HG03135 (cell line): ENCODE measurements at regions not wholly inside any gene's neighbourhood (a gene's known extent, or its start where the extent isn't known, plus 50 kb on each side); places are given as distances from the start of the nearest gene placed in this dataset.

Experiments
- ATAC-seq: cut with Tn5 transposase; IDR thresholded peaks from one replicate; pipeline ENCODE4 v1.9.1; 2021; ENCODE audit warnings: mild to moderate bottlenecking, moderate library complexity; ENCODE audit not compliant: unreplicated experiment

GRCh38 chr9:80596579-80596978 lies 1024.8 kb downstream of the TLE4 start:
- no peak for ATAC-seq

- no peak for ATAC-seq
Measured at GRCh38 chr9:80595192-80595591, 1023.4 kb downstream of the TLE4 start.

- ATAC-seq: no peak
Measured at GRCh38 chr9:80592413-80592812, 1020.6 kb downstream of the TLE4 start.

- no peak for ATAC-seq
Measured at GRCh38 chr9:80586786-80587330, 1015.1 kb downstream of the TLE4 start.

GRCh38 chr9:80571953-80572352 lies 1000.2 kb downstream of the TLE4 start:
- no peak for ATAC-seq

- no peak for ATAC-seq
Measured at GRCh38 chr9:80569236-80569635, 997.5 kb downstream of the TLE4 start.

- ATAC-seq: no peak
Measured at GRCh38 chr9:80561526-80561925, 989.8 kb downstream of the TLE4 start.

- no peak for ATAC-seq
Measured at GRCh38 chr9:80560976-80561375, 989.2 kb downstream of the TLE4 start.

- ATAC-seq: no peak
Measured at GRCh38 chr9:80557256-80557655, 985.5 kb downstream of the TLE4 start.

GRCh38 chr9:80556631-80557030 lies 984.9 kb downstream of the TLE4 start:
- ATAC-seq: no peak

- no peak for ATAC-seq
Measured at GRCh38 chr9:80555782-80556325, 984.1 kb downstream of the TLE4 start.

GRCh38 chr9:80554856-80555255 lies 983.1 kb downstream of the TLE4 start:
- ATAC-seq: no peak

- no peak for ATAC-seq
Measured at GRCh38 chr9:80554301-80554700, 982.5 kb downstream of the TLE4 start.

GRCh38 chr9:80552931-80553330 lies 981.2 kb downstream of the TLE4 start:
- no peak for ATAC-seq

GRCh38 chr9:80550181-80550580 lies 978.4 kb downstream of the TLE4 start:
- no peak for ATAC-seq

- ATAC-seq: no peak
Measured at GRCh38 chr9:80547613-80548012, 975.8 kb downstream of the TLE4 start.

GRCh38 chr9:80540387-80540786 lies 968.6 kb downstream of the TLE4 start:
- ATAC-seq: no peak

- no peak for ATAC-seq
Measured at GRCh38 chr9:80538976-80539375, 967.2 kb downstream of the TLE4 start.

GRCh38 chr9:80522465-80522864 lies 950.7 kb downstream of the TLE4 start:
- ATAC-seq: no peak

- no peak for ATAC-seq
Measured at GRCh38 chr9:80521151-80521550, 949.4 kb downstream of the TLE4 start.

- ATAC-seq: no peak
Measured at GRCh38 chr9:80520231-80520630, 948.5 kb downstream of the TLE4 start.

GRCh38 chr9:80518441-80518840 lies 946.7 kb downstream of the TLE4 start:
- no peak for ATAC-seq

- ATAC-seq: no peak
Measured at GRCh38 chr9:80516679-80517078, 944.9 kb downstream of the TLE4 start.
